ENCODE measurements at regions not wholly inside any gene's neighbourhood (a gene's known extent, or its start where the extent isn't known, plus 50 kb on each side); places are given as distances from the start of the nearest gene placed in this dataset.

GRCh38 chr15:70535071-70535954 is 228.0 kb downstream of the UACA start:
- DNase-seq (ENCODE audit: low read depth, low spot score): no peak
- Histone ChIP-seq H3K9ac (ENCODE audit: insufficient read length, low read depth) (no peak overlapping the region), H3K27me3 (ENCODE audit: insufficient read depth, insufficient read length) (no peaks in the 10 kb centered on the region), H3K36me3 (ENCODE audit: insufficient read depth, insufficient read length, low read length) (no peaks in the 10 kb centered on the region), H3K4me3 (ENCODE audit: insufficient read length, low read depth) (no peak overlapping the region), H3K4me1 (ENCODE audit: insufficient read depth, insufficient read length) (peaks cover 6% of the 10 kb centered on the region), H3K9me3 (ENCODE audit: insufficient read depth, low read length) (no peaks in the 10 kb centered on the region)
- no peak for TF ChIP-seq YY1 (IDR thresholded peaks at IDR 0.05; ENCODE audit: insufficient read depth, insufficient read length)
- TF ChIP-seq ZNF274 (IDR thresholded peaks at IDR 0.05; ENCODE audit: low read depth, low read length): no peak
- no peak for TF ChIP-seq SUZ12 (IDR thresholded peaks at IDR 0.05; ENCODE audit: extremely low read depth, insufficient read depth, insufficient read length)

- H3K27me3 ChIP-seq (ENCODE audit: insufficient read depth, insufficient read length): no peaks in the 10 kb centered on the region
- H3K4me1 ChIP-seq (ENCODE audit: insufficient read depth, insufficient read length): peaks cover 6% of the 10 kb centered on the region
- H3K36me3 ChIP-seq (ENCODE audit: insufficient read depth, insufficient read length, low read length): no peaks in the 10 kb centered on the region
- DNase-seq (ENCODE audit: low read depth, low spot score): no peak
- H3K9ac ChIP-seq (ENCODE audit: insufficient read length, low read depth): no peak overlapping the region
- no peak overlapping the region for H3K4me3 ChIP-seq (ENCODE audit: insufficient read length, low read depth)
- no peaks in the 10 kb centered on the region for H3K9me3 ChIP-seq (ENCODE audit: insufficient read depth, low read length)
- TF ChIP-seq ZNF274 (IDR thresholded peaks at IDR 0.05; ENCODE audit: low read depth, low read length): no peak
- TF ChIP-seq YY1 (IDR thresholded peaks at IDR 0.05; ENCODE audit: insufficient read depth, insufficient read length): no peak
- no peak for TF ChIP-seq SUZ12 (IDR thresholded peaks at IDR 0.05; ENCODE audit: extremely low read depth, insufficient read depth, insufficient read length)
These were observed 229.2 kb downstream of the UACA start for GRCh38 chr15:70533931-70534742.

GRCh38 chr15:70532531-70533186 is 230.7 kb downstream of the UACA start:
- no peak for DNase-seq (ENCODE audit: low read depth, low spot score)
- TF ChIP-seq ZNF274 (IDR thresholded peaks at IDR 0.05; ENCODE audit: low read depth, low read length) (no peak), SUZ12 (IDR thresholded peaks at IDR 0.05; ENCODE audit: extremely low read depth, insufficient read depth, insufficient read length) (no peak), YY1 (IDR thresholded peaks at IDR 0.05; ENCODE audit: insufficient read depth, insufficient read length) (no peak)

GRCh38 chr15:70531576-70531975 is 231.8 kb downstream of the UACA start:
- Histone ChIP-seq H3K9me3 (ENCODE audit: insufficient read depth, low read length) (no peaks in the 10 kb centered on the region), H3K27me3 (ENCODE audit: insufficient read depth, insufficient read length) (no peaks in the 10 kb centered on the region), H3K4me1 (ENCODE audit: insufficient read depth, insufficient read length) (peaks cover 7% of the 10 kb centered on the region), H3K4me3 (ENCODE audit: insufficient read length, low read depth) (no peak overlapping the region), H3K36me3 (ENCODE audit: insufficient read depth, insufficient read length, low read length) (no peaks in the 10 kb centered on the region), H3K9ac (ENCODE audit: insufficient read length, low read depth) (no peak overlapping the region)
- no peak for DNase-seq (ENCODE audit: low read depth, low spot score)
- no peak for TF ChIP-seq ZNF274 (IDR thresholded peaks at IDR 0.05; ENCODE audit: low read depth, low read length)
- no peak for TF ChIP-seq YY1 (IDR thresholded peaks at IDR 0.05; ENCODE audit: insufficient read depth, insufficient read length)
- no peak for TF ChIP-seq SUZ12 (IDR thresholded peaks at IDR 0.05; ENCODE audit: extremely low read depth, insufficient read depth, insufficient read length)

More at GRCh38 chr15:70532531-70533186, 230.7 kb downstream of the UACA start:
- no peak overlapping the region for H3K9ac ChIP-seq (ENCODE audit: insufficient read length, low read depth)
- no peak overlapping the region for H3K4me3 ChIP-seq (ENCODE audit: insufficient read length, low read depth)
- peaks cover 6% of the 10 kb centered on the region for H3K4me1 ChIP-seq (ENCODE audit: insufficient read depth, insufficient read length)
- no peaks in the 10 kb centered on the region for H3K9me3 ChIP-seq (ENCODE audit: insufficient read depth, low read length)
- no peaks in the 10 kb centered on the region for H3K36me3 ChIP-seq (ENCODE audit: insufficient read depth, insufficient read length, low read length)
- H3K27me3 ChIP-seq (ENCODE audit: insufficient read depth, insufficient read length): no peaks in the 10 kb centered on the region

- no peak overlapping the region for H3K9ac ChIP-seq (ENCODE audit: insufficient read length, low read depth)
- DNase-seq (ENCODE audit: low read depth, low spot score): no peak
- TF ChIP-seq SUZ12 (IDR thresholded peaks at IDR 0.05; ENCODE audit: extremely low read depth, insufficient read depth, insufficient read length): no peak
- TF ChIP-seq YY1 (IDR thresholded peaks at IDR 0.05; ENCODE audit: insufficient read depth, insufficient read length): no peak
- no peak for TF ChIP-seq ZNF274 (IDR thresholded peaks at IDR 0.05; ENCODE audit: low read depth, low read length)
- peaks cover 11% of the 10 kb centered on the region for H3K4me1 ChIP-seq (ENCODE audit: insufficient read depth, insufficient read length)
- no peaks in the 10 kb centered on the region for H3K36me3 ChIP-seq (ENCODE audit: insufficient read depth, insufficient read length, low read length)
- H3K9me3 ChIP-seq (ENCODE audit: insufficient read depth, low read length): no peaks in the 10 kb centered on the region
- H3K27me3 ChIP-seq (ENCODE audit: insufficient read depth, insufficient read length): no peaks in the 10 kb centered on the region
- no peak overlapping the region for H3K4me3 ChIP-seq (ENCODE audit: insufficient read length, low read depth)
These were observed 232.5 kb downstream of the UACA start for GRCh38 chr15:70530906-70531305.

GRCh38 chr15:70530503-70530902 is 232.9 kb downstream of the UACA start:
- no peaks in the 10 kb centered on the region for H3K36me3 ChIP-seq (ENCODE audit: insufficient read depth, insufficient read length, low read length)
- peaks cover 9% of the 10 kb centered on the region for H3K4me1 ChIP-seq (ENCODE audit: insufficient read depth, insufficient read length)
- DNase-seq (ENCODE audit: low read depth, low spot score): no peak
- no peaks in the 10 kb centered on the region for H3K27me3 ChIP-seq (ENCODE audit: insufficient read depth, insufficient read length)
- TF ChIP-seq SUZ12 (IDR thresholded peaks at IDR 0.05; ENCODE audit: extremely low read depth, insufficient read depth, insufficient read length) (no peak), ZNF274 (IDR thresholded peaks at IDR 0.05; ENCODE audit: low read depth, low read length) (no peak), YY1 (IDR thresholded peaks at IDR 0.05; ENCODE audit: insufficient read depth, insufficient read length) (no peak)
- H3K9me3 ChIP-seq (ENCODE audit: insufficient read depth, low read length): no peaks in the 10 kb centered on the region
- no peak overlapping the region for H3K4me3 ChIP-seq (ENCODE audit: insufficient read length, low read depth)
- H3K9ac ChIP-seq (ENCODE audit: insufficient read length, low read depth): no peak overlapping the region

Measured in NT2/D1 (cell line).